IMR-90 (cell line): ENCODE measurements at regions not wholly inside any gene's neighbourhood (a gene's known extent, or its start where the extent isn't known, plus 50 kb on each side); places are given as distances from the start of the nearest gene placed in this dataset.

Source experiments
- ATAC-seq: fragments of 200-7000 bp; cut with Tn5 transposase; 2 replicates; pipeline ENCODE4 v1.9.1; 2020; ENCODE audit warnings: low read depth, mild to moderate bottlenecking, moderate library complexity
- BruUV-seq: library from RNA; stranded (reverse); fragments of 400-500 nt; replicated peaks from 2 replicates; lab custom pipeline; 2021; lab: Mats Ljungman, UMichigan
- CTCF ChIA-PET: fragments of 300-600 bp; formaldehyde crosslinking; extraction: SDS; loops from one replicate; lab custom pipeline; 2021; ENCODE audit warnings: antibody characterized with exemption; lab: Yijun Ruan, JAX
- POLR2A ChIA-PET: fragments of 300-600 bp; sonication (Branson Sonifier 250); formaldehyde crosslinking; loops from one replicate; lab custom pipeline; 2022; ENCODE audit warnings: antibody characterized with exemption; ENCODE audit not compliant: unreplicated experiment; lab: Charles Lee
- DNase-seq: peaks from one replicate; pipeline ENCODE4 v3.0.0; 2013
- H2AFZ ChIP-seq: replicated peaks from 2 replicates; pipeline ENCODE3; 2013; ENCODE audit warnings: low read length, mild to moderate bottlenecking; ENCODE audit not compliant: poor library complexity
- H2AK5ac ChIP-seq: 2 replicates; pipeline ENCODE4 v1.6.1; 2013; ENCODE audit warnings: low read depth, low read length, inconsistent platforms
- H2AK9ac ChIP-seq: replicated peaks from 2 replicates; pipeline ENCODE3; 2013; ENCODE audit warnings: mild to moderate bottlenecking, low read depth, low read length, moderate library complexity; ENCODE audit not compliant: poor library complexity
- H2BK120ac ChIP-seq: 2 replicates; pipeline ENCODE4 v1.6.1; 2013; ENCODE audit warnings: low read depth, low read length, inconsistent platforms
- H2BK15ac ChIP-seq: 3 replicates; pipeline ENCODE4 v1.6.1; 2013; ENCODE audit warnings: low read depth, low read length, inconsistent platforms
- H2BK20ac ChIP-seq: 2 replicates; pipeline ENCODE4 v1.6.1; 2013; ENCODE audit warnings: low read depth, mild to moderate bottlenecking, inconsistent platforms, low read length, moderate library complexity
- H2BK5ac ChIP-seq: 2 replicates; pipeline ENCODE4 v1.6.1; 2013; ENCODE audit warnings: mild to moderate bottlenecking, low read depth, low read length, inconsistent platforms; ENCODE audit not compliant: poor library complexity, severe bottlenecking
- H3K14ac ChIP-seq: replicated peaks from 2 replicates; pipeline ENCODE4 v1.6.1; 2013; ENCODE audit warnings: low read depth, low read length, inconsistent platforms
- H3K18ac ChIP-seq: 2 replicates; pipeline ENCODE4 v1.6.1; 2013; ENCODE audit warnings: low read depth, low read length, control low read depth
- H3K23ac ChIP-seq: 2 replicates; pipeline ENCODE4 v1.6.1; 2013; ENCODE audit warnings: low read depth, low read length, inconsistent platforms
- H3K27ac ChIP-seq: 2 replicates; pipeline ENCODE4 v1.5.1; 2013; ENCODE audit warnings: mild to moderate bottlenecking, control low read depth, low read length; ENCODE audit not compliant: insufficient read depth
- H3K27me3 ChIP-seq: 2 replicates; pipeline ENCODE4 v1.6.1; 2013; ENCODE audit warnings: low read length; ENCODE audit not compliant: control insufficient read depth, insufficient read depth
- H3K36me3 ChIP-seq: 2 replicates; pipeline ENCODE4 v1.6.1; 2013; ENCODE audit warnings: low read length, mixed read lengths; ENCODE audit not compliant: control insufficient read depth, insufficient read depth
- H3K4ac ChIP-seq: 2 replicates; pipeline ENCODE4 v1.6.1; 2013; ENCODE audit warnings: low read depth, low read length, inconsistent platforms
- H3K4me1 ChIP-seq: 2 replicates; pipeline ENCODE4 v1.6.1; 2013; ENCODE audit warnings: low read length, mixed read lengths; ENCODE audit not compliant: control insufficient read depth, insufficient read depth
- H3K4me2 ChIP-seq: 2 replicates; pipeline ENCODE4 v1.6.1; 2013; ENCODE audit warnings: low read depth, mild to moderate bottlenecking, control low read depth, low read length, moderate library complexity
- H3K4me3 ChIP-seq: 2 replicates; pipeline ENCODE4 v1.5.1; 2013; ENCODE audit warnings: low read depth, mild to moderate bottlenecking, control low read depth, low read length, moderate library complexity; ENCODE audit not compliant: insufficient read depth
- H3K56ac ChIP-seq: 2 replicates; pipeline ENCODE4 v1.6.1; 2013; ENCODE audit warnings: low read length, inconsistent platforms; ENCODE audit not compliant: insufficient read depth; ENCODE audit errors: extremely low read depth
- H3K79me1 ChIP-seq, 2 experiments: 2 replicates each; pipeline ENCODE4 v1.6.1; 2013; ENCODE audit warnings: low read length in 2 of 2, inconsistent platforms in 1 of 2, low read depth in 1 of 2
- H3K9ac ChIP-seq: 2 replicates; pipeline ENCODE4 v1.6.1; 2013; ENCODE audit warnings: low read depth, low read length, control low read depth
- H3K9me1 ChIP-seq: 2 replicates; pipeline ENCODE4 v1.6.1; 2013; ENCODE audit warnings: low read length, inconsistent platforms; ENCODE audit not compliant: insufficient read depth
- H3K9me3 ChIP-seq: 2 replicates; pipeline ENCODE4 v1.6.1; 2013; ENCODE audit warnings: low read length; ENCODE audit not compliant: control insufficient read depth, insufficient read depth
- H4K20me1 ChIP-seq: 2 replicates; pipeline ENCODE4 v1.6.1; 2013; ENCODE audit warnings: low read length, inconsistent platforms; ENCODE audit not compliant: insufficient read depth
- H4K5ac ChIP-seq: 2 replicates; pipeline ENCODE4 v1.6.1; 2013; ENCODE audit warnings: mild to moderate bottlenecking, low read depth, low read length, control low read depth
- H4K8ac ChIP-seq, 2 experiments: 2 replicates each; pipeline ENCODE4 v1.6.1; 2013; ENCODE audit warnings: low read depth in 2 of 2, low read length in 2 of 2, control low read depth in 1 of 2, inconsistent platforms in 1 of 2
- H4K91ac ChIP-seq: 2 replicates; pipeline ENCODE4 v1.6.1; 2013; ENCODE audit warnings: low read depth, low read length, inconsistent platforms; ENCODE audit not compliant: insufficient read depth
- BHLHE40 ChIP-seq: fragments of 150-350 bp; IDR thresholded peaks from 2 replicates; pipeline ENCODE4 v1.6.1; 2016; ENCODE audit warnings: mild to moderate bottlenecking, low read depth, low read length
- CEBPB ChIP-seq: IDR thresholded peaks from 2 replicates; pipeline ENCODE4 v1.6.1; 2012; ENCODE audit warnings: low read depth, low read length, improper control_type of control experiment
- CHD1 ChIP-seq: IDR thresholded peaks from 2 replicates; pipeline ENCODE4 v1.6.1; 2012; ENCODE audit warnings: low read depth, low read length, improper control_type of control experiment
- CTCF ChIP-seq: conservative IDR thresholded peaks from 2 replicates; pipeline ENCODE4 v1.5.1; 2012; ENCODE audit warnings: mild to moderate bottlenecking, low read depth, low read length, improper control_type of control experiment
- ELK1 ChIP-seq: fragments of 150-350 bp; IDR thresholded peaks from 2 replicates; pipeline ENCODE4 v1.6.1; 2016; ENCODE audit warnings: low read depth, mild to moderate bottlenecking, low read length, moderate library complexity, borderline replicate concordance
- FOS ChIP-seq: fragments of 150-350 bp; IDR thresholded peaks from 2 replicates; pipeline ENCODE4 v1.6.1; 2016; ENCODE audit warnings: low read depth, low read length
- MAZ ChIP-seq: IDR thresholded peaks from 2 replicates; pipeline ENCODE4 v1.6.1; 2012; ENCODE audit warnings: low read depth, mild to moderate bottlenecking, low read length, improper control_type of control experiment, moderate library complexity, borderline replicate concordance
- MXI1 ChIP-seq: IDR thresholded peaks from 2 replicates; pipeline ENCODE4 v1.6.1; 2012; ENCODE audit warnings: low read depth, mild to moderate bottlenecking, low read length, moderate library complexity, borderline replicate concordance
- POLR2A ChIP-seq: IDR thresholded peaks from 2 replicates; pipeline ENCODE4 v1.6.1; 2012; ENCODE audit warnings: mild to moderate bottlenecking, low read depth, low read length
- RAD21 ChIP-seq: IDR thresholded peaks from 2 replicates; pipeline ENCODE4 v1.6.1; 2012; ENCODE audit warnings: low read length, improper control_type of control experiment
- RCOR1 ChIP-seq: IDR thresholded peaks from 2 replicates; pipeline ENCODE4 v1.6.1; 2012; ENCODE audit warnings: mild to moderate bottlenecking, low read length, improper control_type of control experiment; ENCODE audit not compliant: insufficient replicate concordance
- RFX5 ChIP-seq: IDR thresholded peaks from 2 replicates; pipeline ENCODE4 v1.8.0; 2012; ENCODE audit warnings: low read depth, mild to moderate bottlenecking, low read length, moderate library complexity
- SMC3 ChIP-seq: fragments of 150-350 bp; IDR thresholded peaks from 2 replicates; pipeline ENCODE4 v1.6.1; 2016; ENCODE audit warnings: low read depth, mild to moderate bottlenecking, antibody characterized with exemption, low read length, moderate library complexity
- USF2 ChIP-seq: fragments of 150-350 bp; IDR thresholded peaks from 2 replicates; pipeline ENCODE4 v1.6.1; 2017; ENCODE audit warnings: mild to moderate bottlenecking, antibody characterized with exemption, low read length, low read depth
- WGBS, 2 experiments: methylation state at CpG; one replicate each; pipeline versions ENCODE4 v1.1.5 to v1.1.7; 2013; ENCODE audit warnings: missing lambda C conversion rate in 2 of 2; ENCODE audit not compliant: insufficient read length in 1 of 2; ENCODE audit errors: extremely low coverage in 2 of 2; 5-methylcytosine and 5-hydroxymethylcytosine counted together
- dilution Hi-C: fragments of 300-500 bp; cut with HindIII; formaldehyde crosslinking; loops from one replicate; pipeline ENCODE4 v1.14.3; 2018; ENCODE audit warnings: low sequenced_read_pairs; ENCODE audit not compliant: unreplicated experiment
- in situ Hi-C: fragments of 300-500 bp; cut with MboI; formaldehyde crosslinking; loops from 3 replicates; pipeline ENCODE4 v1.14.3; 2019; ENCODE audit warnings: low sequenced_read_pairs, inconsistent platforms, mixed read lengths
- intact Hi-C: fragments of 100-400 bp; cut with micrococcal nuclease; formaldehyde crosslinking; loops from 2 replicates; pipeline ENCODE4 v1.10.0; 2022

- intact Hi-C loops (no loop called here), in situ Hi-C loops (no loop called here), dilution Hi-C loops (no loop called here)
- Histone ChIP-seq H3K9ac (no peak overlapping the region), H3K23ac (no peak overlapping the region), H3K9me3 (0 out of 2 replicates have a peak, but pooled peaks cover 2% of the 10 kb centered on the region), H3K4me3 (no peak overlapping the region), H3K79me1 (no peaks in the 10 kb centered on the region), H3K56ac (no peak overlapping the region), H4K91ac (no peak overlapping the region), H2AFZ (no peak overlapping the region), H4K5ac (no peak overlapping the region), H3K27ac (no peak overlapping the region), H2BK5ac (no peak overlapping the region), H2BK120ac (no peak overlapping the region), H3K4ac (no peak overlapping the region), H2BK15ac (no peak overlapping the region), H2AK5ac (no peak overlapping the region), H3K4me2 (no peak overlapping the region), H4K20me1 (no peaks in the 10 kb centered on the region), H3K9me1 (no peaks in the 10 kb centered on the region), H3K36me3 (no peaks in the 10 kb centered on the region), H2AK9ac (no peak overlapping the region), H3K27me3 (no peaks in the 10 kb centered on the region), H3K18ac (no peak overlapping the region), H3K4me1 (no peaks in the 10 kb centered on the region), H3K14ac (no peak overlapping the region), H2BK20ac (no peak overlapping the region), H4K8ac (no peak overlapping the region)
- WGBS, 2 experiments: no CpG with 5 or more reads among the region's 2 CpGs
- TF ChIP-seq MAZ: no peak
- no peak for TF ChIP-seq CEBPB
- TF ChIP-seq USF2: no peak
- no peak for TF ChIP-seq BHLHE40
- no peak for TF ChIP-seq RAD21
- no peak for TF ChIP-seq MXI1
- TF ChIP-seq CHD1: no peak
- TF ChIP-seq SMC3: no peak
- TF ChIP-seq RCOR1: no peak
- TF ChIP-seq FOS: no peak
- TF ChIP-seq RFX5: no peak
- no peak for TF ChIP-seq ELK1
- no peak for TF ChIP-seq CTCF
- no peak for TF ChIP-seq POLR2A
- BruUV-seq: no TSS peak
- ATAC-seq (no peak), DNase-seq (no peak)
- POLR2A ChIA-PET: no interaction called here
- CTCF ChIA-PET: interaction anchor here (0.6 kb wide), 1 partner anchor 689 kb away, joined by 5 read pairs; no protein-coding TSS in a partner anchor
Measured at GRCh38 chr6:141118991-141119390, 1013.7 kb upstream of the GJE1 start.
